GM21723 (cell line): ENCODE measurements at regions not wholly inside any gene's neighbourhood (a gene's known extent, or its start where the extent isn't known, plus 50 kb on each side); places are given as distances from the start of the nearest gene placed in this dataset.
A peak's percentile ranks its signal among the peaks of the same experiment; 100 is the strongest.

Experiments used
- ATAC-seq: cut with Tn5 transposase; IDR thresholded peaks from one replicate; pipeline ENCODE4 v1.9.1; 2021; ENCODE audit warnings: mild to moderate bottlenecking, moderate library complexity; ENCODE audit not compliant: unreplicated experiment

DNA sequence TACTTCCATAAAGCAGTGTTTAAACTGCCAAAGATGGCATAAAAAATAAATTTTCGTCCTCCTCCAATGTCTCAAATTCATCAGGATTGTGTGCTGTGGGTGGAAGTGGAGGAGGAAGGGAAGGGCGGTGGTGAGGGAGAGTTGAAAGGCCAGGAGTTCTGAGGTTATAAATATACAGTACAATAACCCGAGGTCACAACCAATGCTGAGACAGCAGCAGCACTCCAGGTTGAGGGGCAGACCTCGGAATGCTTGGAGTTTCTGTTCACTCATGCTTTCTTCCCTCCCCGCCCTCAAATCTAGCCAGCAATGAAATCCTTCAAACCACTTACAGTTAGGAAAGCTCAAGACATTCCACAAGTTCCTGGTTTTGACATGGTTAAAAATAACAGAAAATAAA lies 134.0 kb upstream of the SMAD1 start:
- no peak for ATAC-seq

DNA sequence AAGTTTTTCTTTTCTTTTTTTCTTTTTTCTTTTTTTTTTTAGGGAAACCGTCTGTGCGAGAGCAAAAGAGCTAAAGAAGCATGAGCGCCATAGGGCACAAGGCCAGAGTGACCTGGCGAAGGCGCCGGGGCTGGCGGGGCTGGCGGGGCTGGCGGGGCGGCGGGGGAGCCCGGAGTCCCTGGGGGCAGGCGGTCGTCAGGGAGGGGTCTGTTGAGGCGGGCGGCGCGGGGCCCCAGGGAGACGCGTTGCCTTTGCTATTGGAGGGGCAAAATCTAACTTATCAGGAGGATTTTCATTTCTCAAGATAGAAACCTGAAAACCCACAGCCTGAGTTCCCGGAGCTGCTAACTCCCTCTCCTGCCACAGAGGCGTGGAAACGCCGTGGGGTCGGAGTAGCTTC lies 135.6 kb upstream of the SMAD1 start:
- ATAC-seq: no peak

DNA sequence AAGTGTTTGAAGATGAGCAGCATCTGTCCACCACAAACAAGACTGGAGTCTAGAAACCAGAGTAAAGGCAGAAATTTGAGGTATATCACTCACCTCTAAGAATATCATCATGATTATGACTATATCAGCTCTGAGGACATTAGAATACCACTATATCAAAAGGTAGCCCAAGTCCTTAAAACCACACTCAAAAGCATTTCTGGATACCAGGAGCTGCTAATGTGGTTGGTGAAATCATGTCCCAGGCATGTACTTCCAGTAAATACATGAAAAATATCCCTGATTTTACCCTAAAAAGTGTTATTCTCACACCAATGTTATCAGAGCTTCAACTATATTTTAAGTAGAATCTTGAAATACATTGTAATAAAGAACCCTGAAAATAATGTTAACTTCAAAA lies 136.3 kb upstream of the SMAD1 start:
- ATAC-seq: no peak

DNA sequence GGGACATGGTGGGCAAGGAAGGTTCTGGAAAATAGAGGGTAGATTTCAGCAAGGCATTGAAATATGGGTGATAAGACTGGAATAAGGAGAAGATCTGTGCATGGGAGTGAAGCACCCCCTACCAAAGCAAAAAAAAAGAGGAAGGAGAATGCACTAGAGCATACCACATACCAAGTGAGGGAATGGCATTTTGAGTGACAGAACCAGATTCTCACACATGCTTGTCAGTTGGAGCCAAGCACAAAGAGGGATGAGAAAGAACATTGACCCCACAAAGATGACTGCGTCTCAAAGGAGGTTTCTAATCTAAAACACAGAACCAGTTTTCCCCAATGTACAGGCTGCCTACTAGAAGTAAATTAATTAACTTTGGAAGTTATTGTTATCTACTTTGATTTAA lies 140.3 kb upstream of the SMAD1 start:
- no peak for ATAC-seq

DNA sequence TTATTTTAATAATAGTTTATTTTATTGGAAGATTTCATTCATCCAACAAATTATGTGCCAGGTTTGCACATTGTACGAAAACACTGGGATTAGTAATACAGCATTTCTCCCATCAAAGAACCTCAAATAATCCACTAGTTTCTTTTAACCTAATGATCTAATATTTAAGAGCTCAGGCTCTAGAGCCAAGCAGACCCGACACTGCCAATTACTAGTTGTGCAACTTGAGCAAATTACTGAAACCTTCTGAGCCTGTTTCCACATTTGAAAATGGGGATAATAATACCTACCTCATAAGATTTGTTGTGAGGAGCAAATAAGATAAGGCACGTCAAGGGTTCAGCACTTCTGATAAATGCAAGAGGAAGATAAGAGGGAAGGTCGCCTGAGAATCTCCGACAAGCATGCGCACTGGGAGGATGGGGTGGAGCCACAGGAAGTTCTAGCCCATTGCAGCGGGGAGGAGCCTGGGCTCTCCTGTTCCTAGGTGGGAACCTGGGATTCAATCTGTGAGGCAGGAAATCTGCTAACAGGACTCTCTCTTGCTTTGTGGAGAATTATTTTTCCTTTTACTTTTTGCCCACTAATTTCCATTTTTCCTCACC lies 141.5 kb upstream of the SMAD1 start:
- ATAC-seq: no peak

DNA sequence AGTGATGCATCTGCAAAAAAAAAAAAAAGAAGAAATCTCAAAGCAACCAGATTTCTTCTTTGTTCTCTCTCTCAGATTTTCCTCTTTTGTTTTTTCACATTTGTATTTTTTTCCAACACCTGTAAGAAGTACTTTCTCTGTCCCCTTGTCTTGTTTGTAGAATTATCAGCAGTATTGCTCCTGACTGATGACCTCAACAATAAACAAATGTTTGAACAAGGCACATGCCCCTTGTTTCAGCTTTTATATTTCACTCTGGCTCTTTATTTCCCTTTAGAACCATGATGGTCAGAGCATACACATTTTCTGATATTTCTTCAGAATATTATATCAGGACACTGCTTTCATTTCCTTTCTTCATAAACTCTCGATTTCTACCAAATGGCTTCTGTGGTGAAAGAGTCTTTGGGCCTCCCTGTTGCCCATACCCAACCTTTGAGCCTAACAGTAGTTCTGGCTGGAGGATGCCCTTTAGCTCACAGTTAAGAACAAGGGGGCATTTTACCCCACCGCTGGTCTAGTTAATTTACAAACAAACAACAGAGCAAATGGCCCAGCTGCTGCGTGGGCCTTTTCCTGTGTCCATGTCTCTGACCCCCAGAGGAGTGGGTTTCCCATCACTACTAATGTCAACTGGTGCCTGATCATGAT lies 142.5 kb upstream of the SMAD1 start:
- ATAC-seq: no peak

DNA sequence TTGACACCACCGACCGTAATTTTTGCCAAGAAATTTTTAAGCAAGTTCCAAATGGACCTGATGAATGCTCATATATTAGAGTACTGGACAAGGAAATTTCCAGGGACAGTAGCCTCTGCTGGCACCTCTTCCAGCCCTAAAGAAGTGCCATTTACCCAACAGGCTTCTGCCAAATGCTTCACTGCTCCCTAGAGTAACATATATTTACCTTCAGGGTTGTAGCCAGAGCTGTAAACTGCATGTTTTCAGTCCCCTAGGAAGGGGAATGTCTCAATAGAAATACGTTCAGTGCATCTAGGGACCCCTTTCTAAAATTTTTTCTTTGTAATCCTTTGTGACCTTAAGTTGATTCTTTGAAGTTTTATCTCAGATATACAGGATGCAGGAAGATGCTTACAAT lies 143.1 kb upstream of the SMAD1 start:
- ATAC-seq: no peak

DNA sequence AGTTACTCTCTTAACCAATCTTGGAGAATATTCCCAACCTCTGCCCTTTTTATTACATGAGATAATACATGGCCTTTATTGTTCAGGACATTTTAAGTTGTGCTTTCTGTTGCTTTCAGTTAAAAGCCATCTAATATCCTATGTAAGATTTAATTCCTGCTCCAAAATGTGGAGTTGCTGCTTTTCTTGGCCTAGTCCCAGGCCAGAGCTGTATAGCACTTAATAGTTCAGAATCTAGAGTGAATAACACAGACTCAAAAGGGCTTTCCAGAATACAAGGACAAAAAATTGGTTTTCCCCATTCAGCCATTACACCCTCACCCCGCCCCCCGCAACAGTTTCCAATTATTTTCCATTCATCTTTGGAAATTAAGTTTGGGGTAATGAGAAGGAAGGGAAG lies 144.3 kb upstream of the SMAD1 start:
- no peak for ATAC-seq

DNA sequence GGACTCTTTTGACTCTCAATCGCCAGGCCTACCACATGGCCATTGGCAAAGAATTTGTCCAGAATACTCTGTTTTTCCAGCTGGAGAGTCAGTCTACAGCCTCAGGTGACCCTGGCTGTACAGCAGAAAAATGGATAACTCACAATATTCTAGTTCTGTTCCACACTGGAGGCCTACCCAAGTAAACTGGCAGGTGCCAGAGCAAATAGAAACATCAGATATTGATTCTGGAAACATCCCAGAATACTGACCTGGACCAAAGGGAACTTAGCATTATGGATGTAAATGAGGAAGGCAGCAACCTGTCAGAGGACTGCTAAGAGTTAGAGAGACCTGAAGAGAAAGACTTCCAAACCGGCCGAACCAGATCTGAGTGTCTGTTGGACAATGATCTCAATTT lies 147.9 kb upstream of the SMAD1 start:
- no peak for ATAC-seq

DNA sequence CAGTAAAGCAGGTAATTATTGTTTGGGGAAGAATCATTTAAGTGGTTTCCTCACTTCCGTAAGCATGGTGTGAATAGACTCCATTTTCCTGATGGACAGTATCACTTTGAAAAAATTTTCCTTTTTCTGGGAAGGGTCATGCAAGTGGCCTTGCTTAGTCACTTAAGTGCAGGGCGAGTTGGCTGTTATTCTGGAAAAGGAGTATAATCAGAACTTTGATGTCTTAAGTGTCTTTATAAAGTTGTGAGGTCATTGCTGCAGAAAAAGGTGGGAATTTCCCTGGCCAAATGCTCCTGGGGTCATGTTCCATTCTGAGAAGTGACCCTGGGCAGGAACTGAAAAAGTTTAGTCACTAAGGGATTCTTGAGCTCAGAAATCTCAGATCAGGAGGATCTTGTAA lies 146.1 kb upstream of the OTUD4 start:
- ATAC-seq: no peak

DNA sequence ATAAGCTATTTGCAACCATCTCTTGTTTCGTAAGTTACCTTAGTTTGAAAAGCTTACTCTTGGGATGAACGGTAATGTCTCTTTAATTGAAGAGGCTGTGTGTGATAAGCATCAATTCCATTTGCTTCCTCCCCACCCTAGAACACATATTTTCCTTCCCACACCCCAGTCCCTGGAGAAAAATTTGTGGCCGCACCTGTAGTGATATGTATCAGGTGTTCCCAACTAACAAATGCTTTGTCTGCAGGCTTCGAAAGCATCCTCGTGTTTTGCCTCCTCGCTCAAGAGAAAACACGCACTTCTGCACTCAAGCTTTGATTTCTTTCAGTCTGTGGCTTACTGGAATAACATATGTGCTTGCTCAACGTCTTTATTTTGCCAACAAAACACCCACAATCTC lies 143.8 kb upstream of the OTUD4 start:
- no peak for ATAC-seq

DNA sequence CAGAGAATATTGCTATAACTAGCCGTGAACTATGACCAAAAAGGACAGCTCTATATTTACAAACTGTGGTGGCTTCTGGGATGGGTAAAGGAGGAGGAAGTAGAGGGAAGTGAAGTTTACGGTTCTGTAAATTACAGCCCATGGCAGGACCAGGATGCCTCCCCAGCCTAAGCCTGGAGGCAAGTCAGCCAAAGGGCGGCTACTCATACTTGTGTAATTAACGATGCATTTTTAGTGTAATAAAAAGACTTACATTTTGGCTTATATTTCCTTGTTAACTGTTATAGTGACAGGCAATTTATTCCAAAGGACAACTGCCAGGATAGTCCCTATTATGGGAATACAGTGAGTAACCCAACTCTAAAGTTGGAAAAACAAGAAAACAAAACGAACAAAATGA lies 139.9 kb upstream of the OTUD4 start:
- ATAC-seq: no peak

DNA sequence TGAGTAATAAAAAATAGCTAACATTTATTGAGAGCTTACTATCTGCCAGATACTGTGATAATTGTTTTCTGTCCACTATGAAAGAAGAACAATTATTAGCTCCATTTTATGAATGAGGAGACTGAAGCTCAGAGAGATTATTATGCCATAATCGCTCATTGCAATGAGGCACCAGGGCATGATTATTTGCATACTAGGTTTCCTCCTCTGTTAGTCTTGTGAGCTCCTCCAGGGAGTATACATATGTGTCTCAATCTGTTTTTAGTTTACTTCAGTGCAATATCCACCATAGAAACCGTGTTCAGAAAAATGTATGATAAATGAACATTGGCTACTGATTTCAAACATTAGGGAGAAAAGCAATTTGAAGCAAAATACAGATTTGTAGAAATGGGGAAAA lies 139.4 kb upstream of the OTUD4 start:
- ATAC-seq: no peak

DNA sequence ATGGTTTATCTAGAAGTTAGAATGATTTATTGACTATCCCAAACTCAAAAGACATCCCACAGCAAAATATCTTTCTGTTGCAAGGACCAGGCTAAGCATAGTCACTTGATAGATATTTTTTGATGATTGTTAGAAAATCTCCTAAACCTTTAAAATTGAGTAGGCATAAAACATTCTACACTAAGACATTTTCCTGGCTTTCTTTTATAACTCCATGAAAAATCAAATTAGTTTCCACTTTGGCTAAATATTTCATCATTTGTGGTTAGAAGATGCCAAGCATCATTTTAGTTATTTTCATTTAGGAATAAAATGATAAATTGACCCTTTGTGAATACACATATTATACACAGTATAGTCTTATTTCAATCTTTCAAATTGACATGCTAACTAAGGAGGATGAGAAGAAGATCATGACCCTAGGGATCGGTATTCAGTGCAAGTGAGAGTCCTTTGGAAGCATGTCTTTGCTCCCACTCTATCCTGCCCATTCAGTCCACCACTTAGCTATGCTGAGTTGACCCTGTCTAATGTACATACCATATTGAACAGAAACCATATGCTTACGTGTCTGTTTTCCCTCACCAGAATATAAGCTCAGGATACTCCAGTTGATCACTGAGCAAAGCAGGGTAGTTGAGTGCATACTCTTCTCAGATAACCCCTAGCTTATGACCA lies 136.6 kb upstream of the OTUD4 start:
- no peak for ATAC-seq

DNA sequence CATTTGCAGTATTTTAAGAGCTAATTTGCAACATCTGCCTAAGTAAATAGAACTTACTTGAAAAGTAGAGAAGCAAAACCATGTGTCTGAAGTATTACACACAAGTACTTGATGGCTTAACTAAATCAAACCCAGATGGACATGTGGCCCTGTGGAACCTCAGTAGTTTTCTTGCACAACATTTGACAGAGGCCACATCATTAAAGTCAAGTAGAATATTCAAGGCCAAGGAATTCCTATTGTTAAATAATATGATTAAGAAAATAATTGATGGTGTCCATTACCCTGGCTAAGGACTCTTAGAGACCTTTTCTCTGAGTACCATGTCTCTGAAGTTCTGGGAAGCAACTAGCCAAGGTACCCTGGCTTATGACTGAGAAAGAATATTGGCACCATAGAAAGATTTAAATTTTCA lies 135.4 kb upstream of the OTUD4 start:
- ATAC-seq: no peak

DNA sequence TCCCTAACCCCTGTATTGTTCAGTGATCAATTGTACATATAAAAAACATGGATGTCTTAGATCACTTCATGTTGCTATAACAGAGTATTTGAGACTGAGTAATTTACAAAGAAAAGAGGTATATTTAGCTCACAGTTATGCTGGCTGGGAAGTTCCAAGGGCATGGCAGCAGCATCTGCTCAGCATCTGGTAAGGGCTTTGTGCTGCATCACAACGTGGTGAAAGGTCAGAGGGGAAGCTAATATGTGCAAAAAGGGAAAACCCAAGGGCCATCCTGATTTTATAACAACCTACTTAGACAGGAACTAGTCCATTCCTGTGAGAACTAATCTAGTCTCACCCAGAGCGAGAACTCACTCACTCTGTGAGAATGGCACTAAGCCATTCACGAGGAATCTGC lies 128.2 kb upstream of the OTUD4 start:
- ATAC-seq: no peak

DNA sequence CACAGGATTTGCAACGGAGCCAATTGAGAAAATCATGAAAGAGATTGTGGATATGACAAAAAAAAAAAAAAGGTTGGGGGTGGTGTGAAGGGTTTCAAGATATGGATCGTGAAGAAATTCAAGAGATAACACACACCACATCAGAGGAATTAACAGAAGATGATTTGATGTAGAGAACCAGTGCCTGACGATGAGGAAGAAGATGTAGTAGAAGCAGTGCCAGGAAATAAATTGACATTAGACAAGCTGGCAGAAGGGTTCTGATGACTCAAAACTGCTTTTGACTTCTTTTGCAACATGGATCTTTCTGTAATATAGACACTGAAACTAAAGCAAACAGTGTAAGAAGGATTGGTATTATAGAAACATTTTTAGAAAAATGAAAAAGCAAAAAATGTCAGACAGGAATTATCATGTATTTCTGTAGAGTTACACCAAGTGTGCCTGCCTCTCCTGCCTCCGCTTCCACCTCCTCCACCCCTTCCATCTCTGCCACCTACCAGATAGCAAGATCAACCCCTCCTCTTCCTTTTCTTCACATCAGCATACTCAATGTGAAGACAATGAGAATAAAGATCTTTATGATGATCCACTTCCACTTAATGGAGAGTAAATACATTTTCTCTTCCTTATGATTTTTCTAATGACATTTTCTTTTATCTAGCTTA lies 127.5 kb upstream of the OTUD4 start:
- no peak for ATAC-seq

DNA sequence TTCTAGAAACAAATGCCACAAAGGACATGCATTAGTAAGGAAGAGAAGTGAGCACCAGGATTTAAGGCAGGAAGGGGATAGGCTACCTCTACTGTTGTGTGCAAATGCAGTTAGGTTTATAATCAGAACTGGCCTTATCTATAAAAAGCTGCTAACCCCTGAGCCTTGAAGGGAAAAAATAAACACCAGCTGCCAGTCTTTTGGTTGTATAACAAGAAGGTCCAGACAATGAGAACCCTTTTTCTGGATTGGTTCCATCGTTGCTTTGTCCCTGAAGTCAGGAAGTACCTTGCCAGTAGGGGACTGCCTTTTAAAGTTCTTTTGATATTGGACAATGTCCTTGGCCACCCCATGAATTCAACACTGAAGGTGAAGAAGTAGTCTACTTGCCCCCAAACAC lies 126.7 kb upstream of the OTUD4 start:
- no peak for ATAC-seq

DNA sequence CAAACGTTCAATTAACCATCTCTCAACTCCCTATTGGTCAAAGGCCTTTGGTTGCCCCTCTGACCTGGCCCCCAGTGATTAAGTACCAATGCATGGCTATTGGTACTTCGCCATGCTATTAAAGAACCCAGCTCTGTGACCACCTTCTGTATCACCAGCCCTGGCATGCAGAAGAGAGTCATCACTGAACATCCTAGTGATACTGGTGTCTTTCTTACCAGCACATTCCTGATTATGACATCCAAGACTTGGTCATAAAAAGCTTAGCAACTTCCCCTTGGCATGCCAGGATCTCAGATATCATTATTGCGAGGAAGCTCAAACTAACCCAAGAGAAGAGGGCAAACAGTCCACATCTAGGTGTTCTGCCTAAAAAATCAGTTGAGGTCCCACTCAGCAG lies 122.3 kb upstream of the OTUD4 start:
- ATAC-seq: no peak

DNA sequence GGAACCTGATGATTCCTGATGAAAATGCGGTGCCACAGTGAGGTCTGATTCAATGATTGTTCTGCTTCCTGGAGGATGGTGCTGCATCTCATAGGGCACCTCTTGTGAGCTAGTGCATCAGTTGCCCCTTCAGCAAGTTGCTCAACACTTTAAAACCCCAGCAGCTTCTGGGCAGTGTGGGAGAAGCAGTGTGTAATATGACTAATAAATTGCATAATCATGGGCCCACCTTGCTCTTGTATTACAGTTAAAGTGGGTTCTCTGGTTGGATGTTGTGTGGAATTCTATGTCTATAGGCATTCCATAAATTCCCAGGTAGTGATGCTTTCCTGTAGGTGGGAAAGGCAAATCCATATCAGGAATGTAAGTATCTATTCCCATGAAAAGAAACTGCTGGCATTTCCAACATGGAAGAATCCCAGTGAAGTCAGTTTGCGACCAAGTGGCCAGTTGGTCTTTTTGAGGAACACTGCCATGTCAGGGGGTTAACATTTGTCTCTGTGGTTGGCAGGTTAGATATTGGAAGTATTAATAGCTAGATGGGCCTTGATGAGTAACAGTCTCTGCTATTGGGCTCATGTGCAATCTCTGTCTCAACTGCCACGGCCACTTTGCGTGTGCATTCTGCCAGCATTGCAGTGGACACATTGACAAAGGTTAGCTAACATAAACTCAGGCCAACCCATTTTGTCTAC lies 121.1 kb upstream of the OTUD4 start:
- no peak for ATAC-seq

DNA sequence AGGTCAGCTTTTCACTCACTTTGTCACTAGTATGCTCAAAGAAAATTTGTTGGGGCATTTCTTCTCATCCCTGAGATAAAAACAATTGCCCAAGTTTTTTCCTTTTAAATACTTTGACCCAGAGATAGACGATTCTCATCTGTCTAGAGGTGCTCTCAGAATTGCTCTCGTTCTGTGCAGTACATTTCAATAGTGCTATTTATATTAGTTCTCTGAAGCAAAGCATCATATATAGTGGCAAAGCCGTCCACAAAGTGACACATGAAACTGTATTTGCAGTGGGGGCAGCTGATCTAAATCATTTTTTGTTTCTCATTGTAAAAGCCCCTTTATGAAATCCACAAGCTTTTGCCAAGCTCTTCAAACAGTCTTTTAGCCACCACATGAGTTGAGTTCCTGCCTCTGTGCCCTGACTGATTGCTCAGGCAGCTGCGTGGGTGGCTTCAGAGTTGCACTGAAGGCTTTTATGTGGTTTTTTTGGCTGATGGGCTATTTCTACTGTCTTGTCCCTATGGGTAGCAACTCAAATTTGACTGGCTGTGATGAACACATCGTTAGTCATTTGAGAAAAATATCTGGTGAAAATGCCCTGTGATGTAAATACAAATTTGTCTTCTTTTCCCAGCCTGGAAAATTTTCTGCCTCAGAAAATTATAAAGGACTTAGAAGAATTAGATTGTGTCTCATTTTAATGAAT lies 119.1 kb upstream of the OTUD4 start:
- peak; percentile 92 for ATAC-seq
